HTR-8/SVneo (cell line): ENCODE measurements at regions not wholly inside any gene's neighbourhood (a gene's known extent, or its start where the extent isn't known, plus 50 kb on each side); places are given as distances from the start of the nearest gene placed in this dataset.

ENCODE experiments used
- DNase-seq: peaks from one replicate; pipeline ENCODE4 v3.0.0; 2011; ENCODE audit warnings: low spot score, mixed read lengths; ENCODE audit not compliant: insufficient read length
- FAIRE-seq: peaks from 2 replicates; lab custom pipeline; 2011; peaks lifted over from hg19 to GRCh38; lab: Jason Lieb, UNC

- DNase-seq = no peak
- FAIRE-seq = no peak
Measured at GRCh38 chr3:166473501-166473900, 636.3 kb upstream of the BCHE start.

GRCh38 chr3:166472015-166472414 lies 634.8 kb upstream of the BCHE start:
- FAIRE-seq (no peak), DNase-seq (no peak)

GRCh38 chr3:166471074-166471767 lies 634.0 kb upstream of the BCHE start:
- DNase-seq (no peak), FAIRE-seq (no peak)

GRCh38 chr3:166462891-166463470 lies 625.8 kb upstream of the BCHE start:
- DNase-seq = no peak
- FAIRE-seq = no peak

GRCh38 chr3:166461626-166462025 lies 624.4 kb upstream of the BCHE start:
- no peak for FAIRE-seq

GRCh38 chr3:166457382-166457781 lies 620.2 kb upstream of the BCHE start:
- DNase-seq (no peak), FAIRE-seq (no peak)

More at GRCh38 chr3:166461626-166462025, 624.4 kb upstream of the BCHE start:
- no peak for DNase-seq

- FAIRE-seq (no peak), DNase-seq (no peak)
Measured at GRCh38 chr3:166456286-166456685, 619.1 kb upstream of the BCHE start.

GRCh38 chr3:166455744-166456143 lies 618.5 kb upstream of the BCHE start:
- FAIRE-seq = no peak
- DNase-seq = no peak

GRCh38 chr3:166453478-166453877 lies 616.3 kb upstream of the BCHE start:
- DNase-seq (no peak), FAIRE-seq (no peak)

GRCh38 chr3:166451997-166452396 lies 614.8 kb upstream of the BCHE start:
- FAIRE-seq (no peak), DNase-seq (no peak)

- no peak for FAIRE-seq
- no peak for DNase-seq
Measured at GRCh38 chr3:166447513-166447912, 610.3 kb upstream of the BCHE start.

- DNase-seq = no peak
- no peak for FAIRE-seq
Measured at GRCh38 chr3:166446986-166447385, 609.8 kb upstream of the BCHE start.

GRCh38 chr3:166446291-166446690 lies 609.1 kb upstream of the BCHE start:
- DNase-seq (no peak), FAIRE-seq (no peak)

GRCh38 chr3:166445865-166446264 lies 608.6 kb upstream of the BCHE start:
- no peak for DNase-seq
- FAIRE-seq = no peak

GRCh38 chr3:166444756-166445155 lies 607.5 kb upstream of the BCHE start:
- no peak for FAIRE-seq

GRCh38 chr3:166444336-166444735 lies 607.1 kb upstream of the BCHE start:
- FAIRE-seq = no peak
- no peak for DNase-seq

More at GRCh38 chr3:166444756-166445155, 607.5 kb upstream of the BCHE start:
- no peak for DNase-seq

- no peak for FAIRE-seq
- no peak for DNase-seq
Measured at GRCh38 chr3:166435469-166436057, 598.3 kb upstream of the BCHE start.

GRCh38 chr3:166433060-166433459 lies 595.8 kb upstream of the BCHE start:
- DNase-seq = no peak
- no peak for FAIRE-seq

GRCh38 chr3:166425900-166426611 lies 588.8 kb upstream of the BCHE start:
- FAIRE-seq (no peak), DNase-seq (no peak)

- FAIRE-seq (no peak), DNase-seq (no peak)
Measured at GRCh38 chr3:166425021-166425420, 587.8 kb upstream of the BCHE start.
